ENCODE measurements at regions not wholly inside any gene's neighbourhood (a gene's known extent, or its start where the extent isn't known, plus 50 kb on each side); places are given as distances from the start of the nearest gene placed in this dataset.

DNA sequence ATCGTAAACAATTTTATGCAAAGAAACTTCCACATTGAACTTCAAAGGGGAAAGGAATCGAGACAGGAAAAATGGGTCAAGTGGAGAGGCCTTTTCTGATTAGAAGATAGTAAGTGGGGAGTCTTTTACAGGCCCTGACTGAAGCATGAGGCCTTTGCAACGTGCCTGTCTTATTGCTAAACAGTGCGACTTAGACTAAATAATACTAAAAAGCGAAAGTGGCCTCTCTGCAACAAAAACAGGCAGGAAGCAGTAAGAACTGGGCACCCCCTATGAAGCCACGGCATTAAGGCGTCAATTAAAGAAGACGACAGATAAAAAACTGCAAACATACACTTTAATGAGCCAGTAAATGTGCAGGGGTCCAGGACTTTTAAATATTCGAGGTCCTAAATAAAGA, 283.4 kb upstream of the GRIP1 start (continued):
- TF ChIP-seq, protein P1, sequence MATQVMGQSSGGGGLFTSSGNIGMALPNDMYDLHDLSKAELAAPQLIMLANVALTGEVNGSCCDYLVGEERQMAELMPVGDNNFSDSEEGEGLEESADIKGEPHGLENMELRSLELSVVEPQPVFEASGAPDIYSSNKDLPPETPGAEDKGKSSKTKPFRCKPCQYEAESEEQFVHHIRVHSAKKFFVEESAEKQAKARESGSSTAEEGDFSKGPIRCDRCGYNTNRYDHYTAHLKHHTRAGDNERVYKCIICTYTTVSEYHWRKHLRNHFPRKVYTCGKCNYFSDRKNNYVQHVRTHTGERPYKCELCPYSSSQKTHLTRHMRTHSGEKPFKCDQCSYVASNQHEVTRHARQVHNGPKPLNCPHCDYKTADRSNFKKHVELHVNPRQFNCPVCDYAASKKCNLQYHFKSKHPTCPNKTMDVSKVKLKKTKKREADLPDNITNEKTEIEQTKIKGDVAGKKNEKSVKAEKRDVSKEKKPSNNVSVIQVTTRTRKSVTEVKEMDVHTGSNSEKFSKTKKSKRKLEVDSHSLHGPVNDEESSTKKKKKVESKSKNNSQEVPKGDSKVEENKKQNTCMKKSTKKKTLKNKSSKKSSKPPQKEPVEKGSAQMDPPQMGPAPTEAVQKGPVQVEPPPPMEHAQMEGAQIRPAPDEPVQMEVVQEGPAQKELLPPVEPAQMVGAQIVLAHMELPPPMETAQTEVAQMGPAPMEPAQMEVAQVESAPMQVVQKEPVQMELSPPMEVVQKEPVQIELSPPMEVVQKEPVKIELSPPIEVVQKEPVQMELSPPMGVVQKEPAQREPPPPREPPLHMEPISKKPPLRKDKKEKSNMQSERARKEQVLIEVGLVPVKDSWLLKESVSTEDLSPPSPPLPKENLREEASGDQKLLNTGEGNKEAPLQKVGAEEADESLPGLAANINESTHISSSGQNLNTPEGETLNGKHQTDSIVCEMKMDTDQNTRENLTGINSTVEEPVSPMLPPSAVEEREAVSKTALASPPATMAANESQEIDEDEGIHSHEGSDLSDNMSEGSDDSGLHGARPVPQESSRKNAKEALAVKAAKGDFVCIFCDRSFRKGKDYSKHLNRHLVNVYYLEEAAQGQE (IDR thresholded peaks at IDR 0.05; ENCODE audit: unreplicated experiment): no peak
- TF ChIP-seq POLR2AphosphoS5 (IDR thresholded peaks at IDR 0.05; ENCODE audit: low read depth) (no peak), NANOG (IDR thresholded peaks at IDR 0.05; ENCODE audit: borderline replicate concordance) (no peak), ZNF331 (CRISPR knock-in tag; IDR thresholded peaks at IDR 0.05; ENCODE audit: low read depth) (no peak), JUNB (IDR thresholded peaks at IDR 0.05; ENCODE audit: unreplicated experiment) (no peak), STAT1 (IDR thresholded peaks at IDR 0.05; ENCODE audit: unreplicated experiment) (no peak), ZNF114 (CRISPR knock-in tag; IDR thresholded peaks at IDR 0.05) (no peak)
- TF ChIP-seq, protein P2, sequence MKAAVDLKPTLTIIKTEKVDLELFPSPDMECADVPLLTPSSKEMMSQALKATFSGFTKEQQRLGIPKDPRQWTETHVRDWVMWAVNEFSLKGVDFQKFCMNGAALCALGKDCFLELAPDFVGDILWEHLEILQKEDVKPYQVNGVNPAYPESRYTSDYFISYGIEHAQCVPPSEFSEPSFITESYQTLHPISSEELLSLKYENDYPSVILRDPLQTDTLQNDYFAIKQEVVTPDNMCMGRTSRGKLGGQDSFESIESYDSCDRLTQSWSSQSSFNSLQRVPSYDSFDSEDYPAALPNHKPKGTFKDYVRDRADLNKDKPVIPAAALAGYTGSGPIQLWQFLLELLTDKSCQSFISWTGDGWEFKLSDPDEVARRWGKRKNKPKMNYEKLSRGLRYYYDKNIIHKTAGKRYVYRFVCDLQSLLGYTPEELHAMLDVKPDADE (IDR thresholded peaks at IDR 0.05): no peak
- TF ChIP-seq, protein P3, sequence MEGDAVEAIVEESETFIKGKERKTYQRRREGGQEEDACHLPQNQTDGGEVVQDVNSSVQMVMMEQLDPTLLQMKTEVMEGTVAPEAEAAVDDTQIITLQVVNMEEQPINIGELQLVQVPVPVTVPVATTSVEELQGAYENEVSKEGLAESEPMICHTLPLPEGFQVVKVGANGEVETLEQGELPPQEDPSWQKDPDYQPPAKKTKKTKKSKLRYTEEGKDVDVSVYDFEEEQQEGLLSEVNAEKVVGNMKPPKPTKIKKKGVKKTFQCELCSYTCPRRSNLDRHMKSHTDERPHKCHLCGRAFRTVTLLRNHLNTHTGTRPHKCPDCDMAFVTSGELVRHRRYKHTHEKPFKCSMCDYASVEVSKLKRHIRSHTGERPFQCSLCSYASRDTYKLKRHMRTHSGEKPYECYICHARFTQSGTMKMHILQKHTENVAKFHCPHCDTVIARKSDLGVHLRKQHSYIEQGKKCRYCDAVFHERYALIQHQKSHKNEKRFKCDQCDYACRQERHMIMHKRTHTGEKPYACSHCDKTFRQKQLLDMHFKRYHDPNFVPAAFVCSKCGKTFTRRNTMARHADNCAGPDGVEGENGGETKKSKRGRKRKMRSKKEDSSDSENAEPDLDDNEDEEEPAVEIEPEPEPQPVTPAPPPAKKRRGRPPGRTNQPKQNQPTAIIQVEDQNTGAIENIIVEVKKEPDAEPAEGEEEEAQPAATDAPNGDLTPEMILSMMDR (conservative IDR thresholded peaks at IDR 0.05; ENCODE audit: low read depth in 2 of 2): no peak

DNA sequence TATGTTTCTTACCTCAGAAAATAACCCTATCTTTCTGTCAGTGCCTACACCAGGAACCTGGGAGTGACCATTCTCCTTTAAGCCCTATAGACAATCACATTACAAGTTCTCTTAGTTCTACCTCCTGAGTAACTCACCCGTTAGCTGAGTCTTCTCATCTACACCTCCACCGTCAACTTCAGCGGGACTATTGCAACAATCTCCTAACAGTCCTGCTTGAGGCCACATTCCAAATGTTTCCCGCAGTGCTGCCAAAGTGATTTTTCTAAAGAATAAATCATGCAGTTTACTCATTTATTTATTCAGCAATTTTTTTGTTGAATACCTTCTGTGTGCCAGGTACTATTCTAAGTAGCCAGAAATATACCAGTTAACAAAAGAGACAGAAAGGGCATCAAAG, 285.0 kb upstream of the GRIP1 start:
- DNase-seq (ENCODE audit: low spot score): no peak
- 0 out of 2 replicates have a peak, but pooled peaks cover 3% of the 10 kb centered on the region for H3K9me2 ChIP-seq (ENCODE audit: insufficient read depth)
- no peak overlapping the region for H3K27ac Mint-ChIP-seq
- H3K27me3 ChIP-seq (ENCODE audit: insufficient read depth): no peaks in the 10 kb centered on the region
- H3K36me3 Mint-ChIP-seq (ENCODE audit: low read depth): no peaks in the 10 kb centered on the region
- H3K27me3 Mint-ChIP-seq (ENCODE audit: insufficient read depth, low read depth, poor library complexity): peaks cover 2% of the 10 kb centered on the region
- no peak overlapping the region for H3K4me2 ChIP-seq
- peaks cover 27% of the 10 kb centered on the region for H3K4me1 Mint-ChIP-seq
- no peak overlapping the region for H3K4me3 Mint-ChIP-seq
- no peaks in the 10 kb centered on the region for H3F3A ChIP-seq (replicated peaks; ENCODE audit: low read depth)
- 0 out of 2 replicates have a peak, but pooled peaks cover 3% of the 10 kb centered on the region for H4K20me1 ChIP-seq (replicated peaks; ENCODE audit: insufficient read depth)
- H2AFZ ChIP-seq: no peak overlapping the region
- TF ChIP-seq, protein P3 (conservative IDR thresholded peaks at IDR 0.05; ENCODE audit: low read depth in 2 of 2): no peak
- no peak for TF ChIP-seq STAT1 (IDR thresholded peaks at IDR 0.05; ENCODE audit: unreplicated experiment)
- TF ChIP-seq NANOG (IDR thresholded peaks at IDR 0.05; ENCODE audit: borderline replicate concordance): no peak
- TF ChIP-seq CREB1 (CRISPR knock-in tag; IDR thresholded peaks at IDR 0.05; ENCODE audit: low read depth): no peak
- no peak for TF ChIP-seq POLR2AphosphoS5 (IDR thresholded peaks at IDR 0.05; ENCODE audit: low read depth)
- TF ChIP-seq, protein P1 (IDR thresholded peaks at IDR 0.05; ENCODE audit: unreplicated experiment): no peak
- no peak for TF ChIP-seq EZH2 (IDR thresholded peaks at IDR 0.05; ENCODE audit: low read depth, unreplicated experiment)
- TF ChIP-seq, protein P2 (IDR thresholded peaks at IDR 0.05): no peak
- H3K79me2 ChIP-seq (replicated peaks; ENCODE audit: insufficient read depth): no peaks in the 10 kb centered on the region
- H3K27ac ChIP-seq (ENCODE audit: low read depth): no peak overlapping the region
- no peaks in the 10 kb centered on the region for H3K9me3 Mint-ChIP-seq
- ATAC-seq: no peak
- no peak overlapping the region for H3K4me3 ChIP-seq
- peaks cover 20% of the 10 kb centered on the region for H3K4me1 ChIP-seq (ENCODE audit: insufficient read depth)
- H3K36me3 ChIP-seq (ENCODE audit: insufficient read depth): no peaks in the 10 kb centered on the region
